ENCODE measurements at regions not wholly inside any gene's neighbourhood (a gene's known extent, or its start where the extent isn't known, plus 50 kb on each side); places are given as distances from the start of the nearest gene placed in this dataset.
"Not testable (repeated sequence)": the region's sequence is repeated elsewhere in the genome, so short reads cannot be mapped to it uniquely, and the experiment has no call there.

GRCh38 chr7:9608560-9608959, 1175.2 kb downstream of the NXPH1 start:
- no peak for ATAC-seq (ENCODE audit: insufficient number of reproducible peaks, low FRiP score, low read depth)
- no peak for TF ChIP-seq CTCF (IDR thresholded peaks at IDR 0.05)
- H3K27ac ChIP-seq = no peak overlapping the region
- H3K27me3 ChIP-seq (replicated peaks; ENCODE audit: insufficient read depth) = no peaks in the 10 kb centered on the region
- no peaks in the 10 kb centered on the region for H3K36me3 ChIP-seq
- DNase-seq (ENCODE audit: low spot score) = no peak
- H3K9me3 ChIP-seq = no peaks in the 10 kb centered on the region
- H3K4me3 ChIP-seq = no peak overlapping the region
- no peaks in the 10 kb centered on the region for H3K4me1 ChIP-seq (ENCODE audit: control insufficient read depth in 1 of 2, low read depth in 2 of 2)

- not testable (repeated sequence) for DNase-seq (ENCODE audit: low spot score); H3K27me3 ChIP-seq (replicated peaks; ENCODE audit: insufficient read depth); H3K36me3 ChIP-seq
These were observed 1187.5 kb downstream of the NXPH1 start for GRCh38 chr7:9620899-9621298.

GRCh38 chr7:9621306-9621902, 1188.0 kb downstream of the NXPH1 start:
- not testable (repeated sequence) for H3K36me3 ChIP-seq; ATAC-seq (ENCODE audit: insufficient number of reproducible peaks, low FRiP score, low read depth); H3K4me3 ChIP-seq; H3K9me3 ChIP-seq; H3K4me1 ChIP-seq (ENCODE audit: control insufficient read depth in 1 of 2, low read depth in 2 of 2); H3K27ac ChIP-seq; DNase-seq (ENCODE audit: low spot score); H3K27me3 ChIP-seq (replicated peaks; ENCODE audit: insufficient read depth)

More at GRCh38 chr7:9620899-9621298, 1187.5 kb downstream of the NXPH1 start:
- H3K27ac ChIP-seq; ATAC-seq (ENCODE audit: insufficient number of reproducible peaks, low FRiP score, low read depth); H3K4me1 ChIP-seq (ENCODE audit: control insufficient read depth in 1 of 2, low read depth in 2 of 2); H3K4me3 ChIP-seq; H3K9me3 ChIP-seq: not testable (repeated sequence)

GRCh38 chr7:9621927-9622326, 1188.5 kb downstream of the NXPH1 start:
- H3K9me3 ChIP-seq = no peaks in the 10 kb centered on the region
- no peak for ATAC-seq (ENCODE audit: insufficient number of reproducible peaks, low FRiP score, low read depth)
- no peak for DNase-seq (ENCODE audit: low spot score)
- no peaks in the 10 kb centered on the region for H3K36me3 ChIP-seq
- H3K27ac ChIP-seq = no peak overlapping the region
- H3K4me3 ChIP-seq = no peak overlapping the region
- H3K4me1 ChIP-seq (ENCODE audit: control insufficient read depth in 1 of 2, low read depth in 2 of 2) = no peaks in the 10 kb centered on the region
- H3K27me3 ChIP-seq (replicated peaks; ENCODE audit: insufficient read depth) = no peaks in the 10 kb centered on the region
- no peak for TF ChIP-seq CTCF (IDR thresholded peaks at IDR 0.05)

GRCh38 chr7:9625953-9626352, 1192.5 kb downstream of the NXPH1 start:
- no peak for ATAC-seq (ENCODE audit: insufficient number of reproducible peaks, low FRiP score, low read depth)
- DNase-seq (ENCODE audit: low spot score) = no peak
- Histone ChIP-seq H3K4me1 (ENCODE audit: control insufficient read depth in 1 of 2, low read depth in 2 of 2) (no peaks in the 10 kb centered on the region), H3K27me3 (replicated peaks; ENCODE audit: insufficient read depth) (no peaks in the 10 kb centered on the region), H3K4me3 (no peak overlapping the region), H3K36me3 (no peaks in the 10 kb centered on the region), H3K9me3 (no peaks in the 10 kb centered on the region), H3K27ac (no peak overlapping the region)
- TF ChIP-seq CTCF (IDR thresholded peaks at IDR 0.05) = no peak

- no peak overlapping the region for H3K27ac ChIP-seq
- ATAC-seq (ENCODE audit: insufficient number of reproducible peaks, low FRiP score, low read depth) (no peak), DNase-seq (ENCODE audit: low spot score) (no peak)
- H3K27me3 ChIP-seq (replicated peaks; ENCODE audit: insufficient read depth) = no peaks in the 10 kb centered on the region
- H3K4me3 ChIP-seq = no peak overlapping the region
- no peaks in the 10 kb centered on the region for H3K36me3 ChIP-seq
- TF ChIP-seq CTCF (IDR thresholded peaks at IDR 0.05) = no peak
- H3K9me3 ChIP-seq = no peaks in the 10 kb centered on the region
- no peaks in the 10 kb centered on the region for H3K4me1 ChIP-seq (ENCODE audit: control insufficient read depth in 1 of 2, low read depth in 2 of 2)
These were observed 1212.3 kb downstream of the NXPH1 start for GRCh38 chr7:9645756-9646155.

All from thoracic aorta (tissue), 2 donors.